MCF 10A (cell line): ENCODE measurements at regions not wholly inside any gene's neighbourhood (a gene's known extent, or its start where the extent isn't known, plus 50 kb on each side); places are given as distances from the start of the nearest gene placed in this dataset.
"Not testable (repeated sequence)": the region's sequence is repeated elsewhere in the genome, so short reads cannot be mapped to it uniquely, and the experiment has no call there.

Experiments
- BruUV-seq: library from RNA; stranded (reverse); fragments of 400-500 nt; replicated peaks from 2 replicates; lab custom pipeline; 2021; lab: Mats Ljungman, UMichigan
- CTCF ChIA-PET: fragments of 300-600 bp; sonication (Branson Sonifier 250); formaldehyde crosslinking; extraction: SDS; loops from one replicate; lab custom pipeline; 2021; ENCODE audit warnings: antibody characterized with exemption, inconsistent platforms; lab: Yijun Ruan, JAX
- POLR2A ChIA-PET: fragments of 300-600, 350-650 bp; sonication (Branson Sonifier 250); formaldehyde crosslinking; extraction: SDS; loops from one replicate; lab custom pipeline; 2020; ENCODE audit warnings: antibody characterized with exemption, inconsistent platforms; lab: Yijun Ruan, JAX
- DNase-seq: peaks from one replicate; pipeline ENCODE4 v3.0.0-alpha.2; 2018; ENCODE audit not compliant: unreplicated experiment
- H3K27ac Mint-ChIP-seq: one replicate; pipeline ENCODE4 v1.8.0; 2022; ENCODE audit warnings: mild to moderate bottlenecking, low read depth, mixed read lengths; ENCODE audit not compliant: unreplicated experiment
- H3K27me3 Mint-ChIP-seq: one replicate; pipeline ENCODE4 v1.8.0; 2022; ENCODE audit warnings: mixed read lengths; ENCODE audit not compliant: insufficient read depth, unreplicated experiment
- H3K36me3 Mint-ChIP-seq: one replicate; pipeline ENCODE4 v1.8.0; 2022; ENCODE audit warnings: mild to moderate bottlenecking, moderate library complexity, mixed read lengths; ENCODE audit not compliant: insufficient read depth, unreplicated experiment
- H3K4me1 Mint-ChIP-seq: one replicate; pipeline ENCODE4 v1.8.0; 2022; ENCODE audit warnings: mixed read lengths; ENCODE audit not compliant: insufficient read depth, unreplicated experiment
- H3K4me3 Mint-ChIP-seq: one replicate; pipeline ENCODE4 v1.8.0; 2022; ENCODE audit warnings: mild to moderate bottlenecking, moderate library complexity, mixed read lengths; ENCODE audit not compliant: unreplicated experiment
- H3K9me3 Mint-ChIP-seq: one replicate; pipeline ENCODE4 v1.8.0; 2022; ENCODE audit warnings: mixed read lengths; ENCODE audit not compliant: unreplicated experiment
- intact Hi-C: fragments of 100-400 bp; cut with micrococcal nuclease; formaldehyde crosslinking; loops from 2 replicates; pipeline ENCODE4 v1.14.1; 2022
- TF ChIP-seq, protein P1 (sequence below): fragments of 200-600 bp; IDR thresholded peaks from one replicate; pipeline ENCODE4 v1.8.0; 2022; ENCODE audit warnings: antibody characterized with exemption, mild to moderate bottlenecking; ENCODE audit not compliant: unreplicated experiment

DNA sequence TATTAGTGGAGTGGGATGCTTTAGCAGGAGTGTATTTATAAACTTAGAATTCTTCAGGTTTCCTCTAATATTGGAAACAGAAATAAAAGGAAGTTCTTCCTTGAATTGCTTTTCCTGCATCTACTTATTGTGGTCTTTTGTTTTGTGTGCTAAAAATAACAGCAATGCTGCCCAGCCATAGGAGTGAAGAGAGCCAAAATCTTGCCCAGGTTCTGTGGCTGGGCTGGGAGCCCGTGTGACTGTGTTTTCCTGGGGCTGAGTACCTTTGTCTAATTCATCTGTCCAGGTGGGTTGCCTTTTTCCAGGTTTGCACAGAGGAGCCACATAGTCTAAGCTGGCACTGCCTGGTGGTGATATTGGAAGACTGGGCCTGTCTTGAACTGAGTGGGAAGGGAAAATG lies 179.7 kb upstream of the ADAMTSL1 start:
- Mint-ChIP-seq H3K9me3 (no peaks in the 10 kb centered on the region), H3K36me3 (no peaks in the 10 kb centered on the region), H3K27me3 (no peaks in the 10 kb centered on the region), H3K4me3 (no peak overlapping the region), H3K27ac (no peak overlapping the region), H3K4me1 (peaks cover 5% of the 10 kb centered on the region)
- TF ChIP-seq, protein P1, sequence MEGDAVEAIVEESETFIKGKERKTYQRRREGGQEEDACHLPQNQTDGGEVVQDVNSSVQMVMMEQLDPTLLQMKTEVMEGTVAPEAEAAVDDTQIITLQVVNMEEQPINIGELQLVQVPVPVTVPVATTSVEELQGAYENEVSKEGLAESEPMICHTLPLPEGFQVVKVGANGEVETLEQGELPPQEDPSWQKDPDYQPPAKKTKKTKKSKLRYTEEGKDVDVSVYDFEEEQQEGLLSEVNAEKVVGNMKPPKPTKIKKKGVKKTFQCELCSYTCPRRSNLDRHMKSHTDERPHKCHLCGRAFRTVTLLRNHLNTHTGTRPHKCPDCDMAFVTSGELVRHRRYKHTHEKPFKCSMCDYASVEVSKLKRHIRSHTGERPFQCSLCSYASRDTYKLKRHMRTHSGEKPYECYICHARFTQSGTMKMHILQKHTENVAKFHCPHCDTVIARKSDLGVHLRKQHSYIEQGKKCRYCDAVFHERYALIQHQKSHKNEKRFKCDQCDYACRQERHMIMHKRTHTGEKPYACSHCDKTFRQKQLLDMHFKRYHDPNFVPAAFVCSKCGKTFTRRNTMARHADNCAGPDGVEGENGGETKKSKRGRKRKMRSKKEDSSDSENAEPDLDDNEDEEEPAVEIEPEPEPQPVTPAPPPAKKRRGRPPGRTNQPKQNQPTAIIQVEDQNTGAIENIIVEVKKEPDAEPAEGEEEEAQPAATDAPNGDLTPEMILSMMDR: no peak
- ChIA-PET POLR2A (no interaction called here), CTCF (interaction anchor here (0.6 to 1.1 kb wide), 2 partner anchors 149 to 627 kb away, joined by 3 to 5 read pairs; no protein-coding TSS in a partner anchor)
- DNase-seq: no peak
- BruUV-seq: no TSS peak
- intact Hi-C loops: no loop called here

DNA sequence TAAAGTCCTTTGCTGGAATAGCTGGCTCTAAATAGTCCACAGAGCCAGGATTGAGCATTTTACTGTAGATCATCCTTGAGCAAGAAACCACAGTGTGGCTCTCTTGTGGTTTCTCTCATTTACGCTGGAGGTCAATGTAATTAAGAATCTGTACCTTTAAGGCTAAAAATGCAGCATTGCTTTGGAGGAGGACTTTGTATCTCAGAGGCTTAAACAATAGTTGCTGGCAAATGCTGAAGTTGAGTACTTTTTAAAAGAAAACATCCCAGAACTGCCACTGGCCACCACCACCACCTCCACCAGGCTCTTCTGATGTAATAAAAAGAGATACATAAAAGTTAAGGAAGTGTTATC lies 177.3 kb upstream of the ADAMTSL1 start:
- TF ChIP-seq, protein P1: no peak
- ChIA-PET CTCF (interaction anchor here (0.7 kb wide), 1 partner anchor 513 kb away, joined by 3 read pairs; no protein-coding TSS in a partner anchor), POLR2A (no interaction called here)
- Mint-ChIP-seq H3K4me3 (no peak overlapping the region), H3K9me3 (no peaks in the 10 kb centered on the region), H3K27me3 (no peaks in the 10 kb centered on the region), H3K36me3 (no peaks in the 10 kb centered on the region), H3K27ac (no peak overlapping the region), H3K4me1 (peaks cover 5% of the 10 kb centered on the region)
- intact Hi-C loops: no loop called here
- DNase-seq: peak; percentile 8
- no TSS peak for BruUV-seq

DNA sequence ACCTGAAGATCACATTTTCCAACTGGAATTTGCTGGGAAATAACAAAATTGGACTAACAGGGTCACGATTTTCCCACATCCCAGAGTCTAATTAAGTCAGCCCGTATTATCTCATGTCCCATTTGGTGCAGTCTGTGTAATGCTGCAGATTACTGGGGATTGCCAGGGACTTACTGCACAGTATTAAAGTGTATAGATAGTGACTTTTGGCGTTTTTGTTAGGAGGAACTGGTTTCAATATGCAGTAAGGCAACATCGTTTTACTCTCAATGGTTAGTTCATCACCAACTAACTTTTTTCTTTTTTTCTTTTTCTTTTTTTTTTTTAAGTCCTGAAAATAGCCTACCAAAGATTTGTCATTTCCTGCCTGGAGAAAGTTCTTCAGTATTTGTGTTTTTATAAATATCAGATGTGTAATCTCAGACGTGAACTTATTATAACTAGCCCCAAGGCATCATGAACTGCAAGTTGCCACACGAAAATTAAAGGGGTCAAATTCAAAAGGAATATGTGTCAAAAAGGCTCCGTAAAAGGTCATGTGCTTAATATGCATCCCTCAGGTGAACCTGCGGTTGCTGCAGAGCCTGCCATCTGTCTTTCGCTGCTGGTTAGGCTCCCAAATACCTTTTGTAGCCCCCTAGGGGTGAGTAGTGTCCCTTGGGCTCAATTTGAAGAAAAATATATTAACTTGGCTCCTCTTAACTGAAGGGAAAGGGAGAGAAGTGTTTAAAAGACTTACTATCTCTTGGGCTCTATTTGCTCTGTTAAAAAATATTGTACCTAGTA lies 176.7 kb upstream of the ADAMTSL1 start:
- peaks cover 5% of the 10 kb centered on the region for H3K4me1 Mint-ChIP-seq
- ChIA-PET CTCF (interaction anchor here (0.6 to 1.0 kb wide), 4 partner anchors 13 to 753 kb away, joined by 3 to 4 read pairs (median 3); no protein-coding TSS in a partner anchor), POLR2A (no interaction called here)
- H3K36me3 Mint-ChIP-seq: no peaks in the 10 kb centered on the region
- TF ChIP-seq, protein P1: no peak
- H3K4me3 Mint-ChIP-seq: no peak overlapping the region
- BruUV-seq: no TSS peak
- intact Hi-C loops: no loop called here
- H3K9me3 Mint-ChIP-seq: no peaks in the 10 kb centered on the region
- no peak overlapping the region for H3K27ac Mint-ChIP-seq
- H3K27me3 Mint-ChIP-seq: no peaks in the 10 kb centered on the region
- DNase-seq: peak; percentile 45

DNA sequence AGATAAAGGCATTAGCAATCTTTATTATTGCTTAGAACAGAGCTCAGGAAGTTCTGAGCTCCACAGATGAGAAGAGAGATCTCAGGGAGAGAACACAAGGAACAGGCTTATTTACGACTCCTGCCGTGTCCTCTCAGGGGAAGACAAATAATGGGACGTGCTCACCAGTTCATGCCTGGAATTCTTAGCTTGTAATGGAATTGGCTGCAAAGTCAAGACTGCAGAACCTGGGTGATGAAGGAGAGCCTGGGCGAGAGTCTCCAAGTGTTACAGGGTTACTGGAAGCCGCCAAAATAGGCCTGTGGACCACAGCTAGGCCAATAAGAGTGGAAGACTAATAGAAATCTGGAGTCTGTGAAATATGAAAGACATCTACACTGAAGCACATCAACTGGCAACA lies 174.5 kb upstream of the ADAMTSL1 start:
- Mint-ChIP-seq H3K4me3 (no peak overlapping the region), H3K27me3 (no peaks in the 10 kb centered on the region), H3K36me3 (no peaks in the 10 kb centered on the region), H3K27ac (no peak overlapping the region), H3K4me1 (peaks cover 5% of the 10 kb centered on the region), H3K9me3 (no peaks in the 10 kb centered on the region)
- intact Hi-C loops: no loop called here
- no peak for DNase-seq
- TF ChIP-seq, protein P1: no peak
- POLR2A ChIA-PET: no interaction called here
- BruUV-seq: no TSS peak
- CTCF ChIA-PET: interaction anchor here (0.5 to 1.0 kb wide), 2 partner anchors 22 to 97 kb away, joined by 3 read pairs; no protein-coding TSS in a partner anchor

DNA sequence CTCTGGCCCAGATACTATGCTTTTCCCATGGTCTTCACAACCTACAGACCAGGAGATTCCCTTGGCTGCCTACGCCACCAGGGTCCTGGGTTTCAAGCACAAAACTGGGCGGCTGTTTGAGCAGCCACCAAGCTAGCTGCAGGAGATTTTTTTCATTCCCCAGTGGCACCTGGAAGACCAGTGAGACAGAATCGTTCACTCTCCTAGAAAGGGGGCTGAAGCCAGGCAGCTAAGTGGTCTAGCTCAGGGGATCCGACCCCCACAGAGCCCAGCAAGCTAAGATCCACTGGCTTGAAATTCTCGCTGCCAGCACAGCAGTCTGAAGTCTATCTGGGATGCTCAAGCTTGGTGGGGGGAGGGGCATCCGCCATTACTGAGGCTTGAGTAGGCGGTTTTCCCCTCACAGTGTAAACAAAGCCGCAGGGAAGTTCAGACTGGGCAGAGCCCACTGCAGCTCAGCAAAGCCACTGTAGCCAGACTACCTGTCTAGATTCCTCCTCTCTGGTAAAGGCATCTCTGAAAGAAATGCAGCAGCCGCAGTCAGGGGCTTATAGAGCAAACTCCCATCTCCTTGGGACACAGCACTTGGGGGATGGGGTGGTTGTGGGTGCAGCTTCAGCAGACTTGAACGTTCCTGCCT lies 168.7 kb upstream of the ADAMTSL1 start:
- POLR2A ChIA-PET: interaction anchor here (0.6 kb wide), 1 partner anchor 110 kb away, joined by 3 read pairs; no protein-coding TSS in a partner anchor
- DNase-seq, H3K27me3 Mint-ChIP-seq, H3K4me1 Mint-ChIP-seq, H3K36me3 Mint-ChIP-seq, intact Hi-C loops, CTCF ChIA-PET, BruUV-seq, H3K27ac Mint-ChIP-seq, H3K4me3 Mint-ChIP-seq: not testable (repeated sequence)
- H3K9me3 Mint-ChIP-seq: peaks cover 20% of the 10 kb centered on the region
